ENCODE measurements at regions not wholly inside any gene's neighbourhood (a gene's known extent, or its start where the extent isn't known, plus 50 kb on each side); places are given as distances from the start of the nearest gene placed in this dataset.
A peak's percentile ranks its signal among the peaks of the same experiment; 100 is the strongest.
"Not testable (repeated sequence)": the region's sequence is repeated elsewhere in the genome, so short reads cannot be mapped to it uniquely, and the experiment has no call there.

GRCh38 chr2:18976168-18976961, 382.1 kb downstream of the OSR1 start:
- no peak for DNase-seq

- no peak for DNase-seq
Observed at GRCh38 chr2:18975506-18976167, 382.8 kb downstream of the OSR1 start.

- DNase-seq, result peak; percentile 68
Observed at GRCh38 chr2:18971628-18972027, 382.3 kb upstream of the NT5C1B start.

GRCh38 chr2:18971069-18971378, 381.7 kb upstream of the NT5C1B start:
- peak; percentile 94 for DNase-seq

- DNase-seq, result no peak
Observed at GRCh38 chr2:18966131-18966530, 376.8 kb upstream of the NT5C1B start.

- not testable (repeated sequence) for DNase-seq
Observed at GRCh38 chr2:18963739-18964256, 374.4 kb upstream of the NT5C1B start.

- no peak for DNase-seq
Observed at GRCh38 chr2:18961991-18962421, 372.6 kb upstream of the NT5C1B start.

GRCh38 chr2:18959952-18960717, 370.8 kb upstream of the NT5C1B start:
- no peak for DNase-seq

GRCh38 chr2:18959200-18959599, 369.8 kb upstream of the NT5C1B start:
- DNase-seq, result no peak

- no peak for DNase-seq
Observed at GRCh38 chr2:18957909-18958308, 368.5 kb upstream of the NT5C1B start.

GRCh38 chr2:18950361-18950851, 361.0 kb upstream of the NT5C1B start:
- no peak for DNase-seq

- no peak for DNase-seq
Observed at GRCh38 chr2:18949871-18950270, 360.5 kb upstream of the NT5C1B start.

GRCh38 chr2:18940184-18940583, 350.8 kb upstream of the NT5C1B start:
- no peak for DNase-seq

- DNase-seq, result not testable (repeated sequence)
Observed at GRCh38 chr2:18939740-18940139, 350.4 kb upstream of the NT5C1B start.

- no peak for DNase-seq
Observed at GRCh38 chr2:18934886-18935285, 345.5 kb upstream of the NT5C1B start.

- DNase-seq, result no peak
Observed at GRCh38 chr2:18932853-18933252, 343.5 kb upstream of the NT5C1B start.

- no peak for DNase-seq
Observed at GRCh38 chr2:18930971-18931370, 341.6 kb upstream of the NT5C1B start.

GRCh38 chr2:18927525-18928232, 338.3 kb upstream of the NT5C1B start:
- no peak for DNase-seq

- DNase-seq, result no peak
Observed at GRCh38 chr2:18926631-18927524, 337.5 kb upstream of the NT5C1B start.

- no peak for DNase-seq
Observed at GRCh38 chr2:18925296-18925695, 335.9 kb upstream of the NT5C1B start.

- no peak for DNase-seq
Observed at GRCh38 chr2:18924886-18925285, 335.5 kb upstream of the NT5C1B start.

GRCh38 chr2:18924386-18924785, 335.0 kb upstream of the NT5C1B start:
- no peak for DNase-seq

Data from NCI-H82 (cell line).